IMR-90 (cell line): ENCODE measurements at regions not wholly inside any gene's neighbourhood (a gene's known extent, or its start where the extent isn't known, plus 50 kb on each side); places are given as distances from the start of the nearest gene placed in this dataset.

Source experiments
- ATAC-seq: fragments of 200-7000 bp; cut with Tn5 transposase; 2 replicates; pipeline ENCODE4 v1.9.1; 2020; ENCODE audit warnings: low read depth, mild to moderate bottlenecking, moderate library complexity
- BruUV-seq: library from RNA; stranded (reverse); fragments of 400-500 nt; replicated peaks from 2 replicates; lab custom pipeline; 2021; lab: Mats Ljungman, UMichigan
- CTCF ChIA-PET: fragments of 300-600 bp; formaldehyde crosslinking; extraction: SDS; loops from one replicate; lab custom pipeline; 2021; ENCODE audit warnings: antibody characterized with exemption; lab: Yijun Ruan, JAX
- POLR2A ChIA-PET: fragments of 300-600 bp; sonication (Branson Sonifier 250); formaldehyde crosslinking; loops from one replicate; lab custom pipeline; 2022; ENCODE audit warnings: antibody characterized with exemption; ENCODE audit not compliant: unreplicated experiment; lab: Charles Lee
- DNase-seq: peaks from one replicate; pipeline ENCODE4 v3.0.0; 2013
- H2AFZ ChIP-seq: replicated peaks from 2 replicates; pipeline ENCODE3; 2013; ENCODE audit warnings: low read length, mild to moderate bottlenecking; ENCODE audit not compliant: poor library complexity
- H2AK5ac ChIP-seq: 2 replicates; pipeline ENCODE4 v1.6.1; 2013; ENCODE audit warnings: low read depth, low read length, inconsistent platforms
- H2AK9ac ChIP-seq: replicated peaks from 2 replicates; pipeline ENCODE3; 2013; ENCODE audit warnings: mild to moderate bottlenecking, low read depth, low read length, moderate library complexity; ENCODE audit not compliant: poor library complexity
- H2BK120ac ChIP-seq: 2 replicates; pipeline ENCODE4 v1.6.1; 2013; ENCODE audit warnings: low read depth, low read length, inconsistent platforms
- H2BK15ac ChIP-seq: 3 replicates; pipeline ENCODE4 v1.6.1; 2013; ENCODE audit warnings: low read depth, low read length, inconsistent platforms
- H2BK20ac ChIP-seq: 2 replicates; pipeline ENCODE4 v1.6.1; 2013; ENCODE audit warnings: low read depth, mild to moderate bottlenecking, inconsistent platforms, low read length, moderate library complexity
- H2BK5ac ChIP-seq: 2 replicates; pipeline ENCODE4 v1.6.1; 2013; ENCODE audit warnings: mild to moderate bottlenecking, low read depth, low read length, inconsistent platforms; ENCODE audit not compliant: poor library complexity, severe bottlenecking
- H3K14ac ChIP-seq: replicated peaks from 2 replicates; pipeline ENCODE4 v1.6.1; 2013; ENCODE audit warnings: low read depth, low read length, inconsistent platforms
- H3K18ac ChIP-seq: 2 replicates; pipeline ENCODE4 v1.6.1; 2013; ENCODE audit warnings: low read depth, low read length, control low read depth
- H3K23ac ChIP-seq: 2 replicates; pipeline ENCODE4 v1.6.1; 2013; ENCODE audit warnings: low read depth, low read length, inconsistent platforms
- H3K27ac ChIP-seq: 2 replicates; pipeline ENCODE4 v1.5.1; 2013; ENCODE audit warnings: mild to moderate bottlenecking, control low read depth, low read length; ENCODE audit not compliant: insufficient read depth
- H3K27me3 ChIP-seq: 2 replicates; pipeline ENCODE4 v1.6.1; 2013; ENCODE audit warnings: low read length; ENCODE audit not compliant: control insufficient read depth, insufficient read depth
- H3K36me3 ChIP-seq: 2 replicates; pipeline ENCODE4 v1.6.1; 2013; ENCODE audit warnings: low read length, mixed read lengths; ENCODE audit not compliant: control insufficient read depth, insufficient read depth
- H3K4ac ChIP-seq: 2 replicates; pipeline ENCODE4 v1.6.1; 2013; ENCODE audit warnings: low read depth, low read length, inconsistent platforms
- H3K4me1 ChIP-seq: 2 replicates; pipeline ENCODE4 v1.6.1; 2013; ENCODE audit warnings: low read length, mixed read lengths; ENCODE audit not compliant: control insufficient read depth, insufficient read depth
- H3K4me2 ChIP-seq: 2 replicates; pipeline ENCODE4 v1.6.1; 2013; ENCODE audit warnings: low read depth, mild to moderate bottlenecking, control low read depth, low read length, moderate library complexity
- H3K4me3 ChIP-seq: 2 replicates; pipeline ENCODE4 v1.5.1; 2013; ENCODE audit warnings: low read depth, mild to moderate bottlenecking, control low read depth, low read length, moderate library complexity; ENCODE audit not compliant: insufficient read depth
- H3K56ac ChIP-seq: 2 replicates; pipeline ENCODE4 v1.6.1; 2013; ENCODE audit warnings: low read length, inconsistent platforms; ENCODE audit not compliant: insufficient read depth; ENCODE audit errors: extremely low read depth
- H3K79me1 ChIP-seq, 2 experiments: 2 replicates each; pipeline ENCODE4 v1.6.1; 2013; ENCODE audit warnings: low read length in 2 of 2, inconsistent platforms in 1 of 2, low read depth in 1 of 2
- H3K9ac ChIP-seq: 2 replicates; pipeline ENCODE4 v1.6.1; 2013; ENCODE audit warnings: low read depth, low read length, control low read depth
- H3K9me1 ChIP-seq: 2 replicates; pipeline ENCODE4 v1.6.1; 2013; ENCODE audit warnings: low read length, inconsistent platforms; ENCODE audit not compliant: insufficient read depth
- H3K9me3 ChIP-seq: 2 replicates; pipeline ENCODE4 v1.6.1; 2013; ENCODE audit warnings: low read length; ENCODE audit not compliant: control insufficient read depth, insufficient read depth
- H4K20me1 ChIP-seq: 2 replicates; pipeline ENCODE4 v1.6.1; 2013; ENCODE audit warnings: low read length, inconsistent platforms; ENCODE audit not compliant: insufficient read depth
- H4K5ac ChIP-seq: 2 replicates; pipeline ENCODE4 v1.6.1; 2013; ENCODE audit warnings: mild to moderate bottlenecking, low read depth, low read length, control low read depth
- H4K8ac ChIP-seq, 2 experiments: 2 replicates each; pipeline ENCODE4 v1.6.1; 2013; ENCODE audit warnings: low read depth in 2 of 2, low read length in 2 of 2, control low read depth in 1 of 2, inconsistent platforms in 1 of 2
- H4K91ac ChIP-seq: 2 replicates; pipeline ENCODE4 v1.6.1; 2013; ENCODE audit warnings: low read depth, low read length, inconsistent platforms; ENCODE audit not compliant: insufficient read depth
- BHLHE40 ChIP-seq: fragments of 150-350 bp; IDR thresholded peaks from 2 replicates; pipeline ENCODE4 v1.6.1; 2016; ENCODE audit warnings: mild to moderate bottlenecking, low read depth, low read length
- CTCF ChIP-seq: conservative IDR thresholded peaks from 2 replicates; pipeline ENCODE4 v1.5.1; 2012; ENCODE audit warnings: mild to moderate bottlenecking, low read depth, low read length, improper control_type of control experiment
- ELK1 ChIP-seq: fragments of 150-350 bp; IDR thresholded peaks from 2 replicates; pipeline ENCODE4 v1.6.1; 2016; ENCODE audit warnings: low read depth, mild to moderate bottlenecking, low read length, moderate library complexity, borderline replicate concordance
- MAFK ChIP-seq: IDR thresholded peaks from 2 replicates; pipeline ENCODE4 v1.6.1; 2012; ENCODE audit warnings: low read depth, low read length, improper control_type of control experiment
- MXI1 ChIP-seq: IDR thresholded peaks from 2 replicates; pipeline ENCODE4 v1.6.1; 2012; ENCODE audit warnings: low read depth, mild to moderate bottlenecking, low read length, moderate library complexity, borderline replicate concordance
- POLR2A ChIP-seq: IDR thresholded peaks from 2 replicates; pipeline ENCODE4 v1.6.1; 2012; ENCODE audit warnings: mild to moderate bottlenecking, low read depth, low read length
- RAD21 ChIP-seq: IDR thresholded peaks from 2 replicates; pipeline ENCODE4 v1.6.1; 2012; ENCODE audit warnings: low read length, improper control_type of control experiment
- RCOR1 ChIP-seq: IDR thresholded peaks from 2 replicates; pipeline ENCODE4 v1.6.1; 2012; ENCODE audit warnings: mild to moderate bottlenecking, low read length, improper control_type of control experiment; ENCODE audit not compliant: insufficient replicate concordance
- RFX5 ChIP-seq: IDR thresholded peaks from 2 replicates; pipeline ENCODE4 v1.8.0; 2012; ENCODE audit warnings: low read depth, mild to moderate bottlenecking, low read length, moderate library complexity
- SMC3 ChIP-seq: fragments of 150-350 bp; IDR thresholded peaks from 2 replicates; pipeline ENCODE4 v1.6.1; 2016; ENCODE audit warnings: low read depth, mild to moderate bottlenecking, antibody characterized with exemption, low read length, moderate library complexity
- USF2 ChIP-seq: fragments of 150-350 bp; IDR thresholded peaks from 2 replicates; pipeline ENCODE4 v1.6.1; 2017; ENCODE audit warnings: mild to moderate bottlenecking, antibody characterized with exemption, low read length, low read depth
- WGBS, 2 experiments: methylation state at CpG; one replicate each; pipeline versions ENCODE4 v1.1.5 to v1.1.7; 2013; ENCODE audit warnings: missing lambda C conversion rate in 2 of 2; ENCODE audit not compliant: insufficient read length in 1 of 2; ENCODE audit errors: extremely low coverage in 2 of 2; 5-methylcytosine and 5-hydroxymethylcytosine counted together
- dilution Hi-C: fragments of 300-500 bp; cut with HindIII; formaldehyde crosslinking; loops from one replicate; pipeline ENCODE4 v1.14.3; 2018; ENCODE audit warnings: low sequenced_read_pairs; ENCODE audit not compliant: unreplicated experiment
- in situ Hi-C: fragments of 300-500 bp; cut with MboI; formaldehyde crosslinking; loops from 3 replicates; pipeline ENCODE4 v1.14.3; 2019; ENCODE audit warnings: low sequenced_read_pairs, inconsistent platforms, mixed read lengths
- intact Hi-C: fragments of 100-400 bp; cut with micrococcal nuclease; formaldehyde crosslinking; loops from 2 replicates; pipeline ENCODE4 v1.10.0; 2022

GRCh38 chr6:101125380-101125971 is 244.3 kb upstream of the ASCC3 start:
- Histone ChIP-seq H3K4me1 (no peaks in the 10 kb centered on the region), H2BK20ac (no peak overlapping the region), H3K36me3 (no peaks in the 10 kb centered on the region), H2AFZ (no peak overlapping the region), H2BK120ac (no peak overlapping the region), H3K9me1 (no peaks in the 10 kb centered on the region), H3K4me3 (no peak overlapping the region), H2AK9ac (no peak overlapping the region), H3K9me3 (peaks cover 2% of the 10 kb centered on the region; the same call in 1 of the 2 replicates), H3K27me3 (no peaks in the 10 kb centered on the region), H2BK15ac (no peak overlapping the region), H3K56ac (no peak overlapping the region), H3K14ac (no peak overlapping the region), H3K4ac (no peak overlapping the region), H4K20me1 (no peaks in the 10 kb centered on the region), H2BK5ac (no peak overlapping the region), H2AK5ac (no peak overlapping the region), H4K5ac (no peak overlapping the region), H4K91ac (no peak overlapping the region), H3K79me1 (no peaks in the 10 kb centered on the region), H3K27ac (no peak overlapping the region), H3K9ac (no peak overlapping the region), H3K18ac (no peak overlapping the region), H3K23ac (no peak overlapping the region), H3K4me2 (no peak overlapping the region), H4K8ac (no peak overlapping the region)
- ChIA-PET POLR2A (no interaction called here), CTCF (no interaction called here)
- WGBS, 2 experiments = no CpG with 5 or more reads among the region's 3 CpGs
- BruUV-seq = no TSS peak
- in situ Hi-C loops (no loop called here), intact Hi-C loops (no loop called here), dilution Hi-C loops (no loop called here)
- TF ChIP-seq RCOR1 = no peak
- TF ChIP-seq ELK1 = no peak
- TF ChIP-seq POLR2A = no peak
- TF ChIP-seq BHLHE40 = no peak
- no peak for TF ChIP-seq MXI1
- no peak for TF ChIP-seq SMC3
- no peak for TF ChIP-seq MAFK
- TF ChIP-seq USF2 = no peak
- no peak for TF ChIP-seq CTCF
- TF ChIP-seq RFX5 = no peak
- TF ChIP-seq RAD21 = no peak
- ATAC-seq = no peak
- no peak for DNase-seq
